ENCODE measurements at regions not wholly inside any gene's neighbourhood (a gene's known extent, or its start where the extent isn't known, plus 50 kb on each side); places are given as distances from the start of the nearest gene placed in this dataset.
"Not testable (repeated sequence)": the region's sequence is repeated elsewhere in the genome, so short reads cannot be mapped to it uniquely, and the experiment has no call there.

GRCh38 chr17:83170571-83171260, 91.3 kb downstream of the METRNL start:
- DNase-seq: no peak
- no peaks in the 10 kb centered on the region for H3K36me3 Mint-ChIP-seq
- H3K27ac Mint-ChIP-seq: no peak overlapping the region
- H3K27me3 Mint-ChIP-seq: peaks cover 40% of the 10 kb centered on the region
- ATAC-seq: no peak
- no peak overlapping the region for H3K4me3 Mint-ChIP-seq
- CTCF ChIA-PET: no interaction called here
- H3K9me3 Mint-ChIP-seq (ENCODE audit: low read depth): peaks cover 3% of the 10 kb centered on the region
- H3K4me1 Mint-ChIP-seq: no peaks in the 10 kb centered on the region

- H3K27me3 Mint-ChIP-seq: peaks cover 36% of the 10 kb centered on the region
- no peaks in the 10 kb centered on the region for H3K36me3 Mint-ChIP-seq
- no peak for DNase-seq
- no peak overlapping the region for H3K27ac Mint-ChIP-seq
- ATAC-seq: no peak
- CTCF ChIA-PET: no interaction called here
- H3K4me1 Mint-ChIP-seq: no peaks in the 10 kb centered on the region
- H3K4me3 Mint-ChIP-seq: no peak overlapping the region
- peaks cover 3% of the 10 kb centered on the region for H3K9me3 Mint-ChIP-seq (ENCODE audit: low read depth)
Measured at GRCh38 chr17:83171661-83172060, 92.3 kb downstream of the METRNL start.

- H3K27ac Mint-ChIP-seq; H3K36me3 Mint-ChIP-seq; ATAC-seq; H3K4me3 Mint-ChIP-seq; H3K4me1 Mint-ChIP-seq; DNase-seq; CTCF ChIA-PET; H3K9me3 Mint-ChIP-seq (ENCODE audit: low read depth): not testable (repeated sequence)
- H3K27me3 Mint-ChIP-seq: peaks cover 31% of the 10 kb centered on the region
Measured at GRCh38 chr17:83172099-83172498, 92.7 kb downstream of the METRNL start.

GRCh38 chr17:83172646-83173045, 93.2 kb downstream of the METRNL start:
- H3K4me3 Mint-ChIP-seq, H3K4me1 Mint-ChIP-seq: not testable (repeated sequence)

GRCh38 chr17:83173180-83173913, 93.9 kb downstream of the METRNL start:
- H3K36me3 Mint-ChIP-seq; ATAC-seq; H3K4me1 Mint-ChIP-seq; H3K27ac Mint-ChIP-seq; H3K4me3 Mint-ChIP-seq; H3K9me3 Mint-ChIP-seq (ENCODE audit: low read depth); CTCF ChIA-PET: not testable (repeated sequence)
- peak; percentile 28 for DNase-seq
- peaks cover 24% of the 10 kb centered on the region for H3K27me3 Mint-ChIP-seq

More at GRCh38 chr17:83172646-83173045, 93.2 kb downstream of the METRNL start:
- DNase-seq; H3K9me3 Mint-ChIP-seq (ENCODE audit: low read depth); H3K36me3 Mint-ChIP-seq; ATAC-seq; H3K27ac Mint-ChIP-seq; CTCF ChIA-PET: not testable (repeated sequence)
- peaks cover 27% of the 10 kb centered on the region for H3K27me3 Mint-ChIP-seq

- Mint-ChIP-seq H3K4me1 (no peaks in the 10 kb centered on the region), H3K4me3 (no peak overlapping the region), H3K9me3 (ENCODE audit: low read depth) (peaks cover 3% of the 10 kb centered on the region), H3K36me3 (no peaks in the 10 kb centered on the region), H3K27me3 (peaks cover 20% of the 10 kb centered on the region), H3K27ac (no peak overlapping the region)
- CTCF ChIA-PET: no interaction called here
- DNase-seq (peak; percentile 30), ATAC-seq (no peak)
Measured at GRCh38 chr17:83173914-83174361, 94.5 kb downstream of the METRNL start.

GRCh38 chr17:83174362-83175118, 95.1 kb downstream of the METRNL start:
- no peak for ATAC-seq
- peak; percentile 37 for DNase-seq

GRCh38 chr17:83175119-83175821, 95.9 kb downstream of the METRNL start:
- Mint-ChIP-seq H3K4me3 (no peak overlapping the region), H3K4me1 (no peaks in the 10 kb centered on the region), H3K27ac (no peak overlapping the region), H3K36me3 (no peaks in the 10 kb centered on the region), H3K27me3 (peaks cover 12% of the 10 kb centered on the region), H3K9me3 (ENCODE audit: low read depth) (no peaks in the 10 kb centered on the region)
- CTCF ChIA-PET: no interaction called here
- DNase-seq (peak; percentile 34), ATAC-seq (no peak)

More at GRCh38 chr17:83174362-83175118, 95.1 kb downstream of the METRNL start:
- CTCF ChIA-PET: no interaction called here
- no peaks in the 10 kb centered on the region for H3K36me3 Mint-ChIP-seq
- peaks cover 3% of the 10 kb centered on the region for H3K9me3 Mint-ChIP-seq (ENCODE audit: low read depth)
- no peak overlapping the region for H3K27ac Mint-ChIP-seq
- H3K27me3 Mint-ChIP-seq: peaks cover 15% of the 10 kb centered on the region
- no peaks in the 10 kb centered on the region for H3K4me1 Mint-ChIP-seq
- no peak overlapping the region for H3K4me3 Mint-ChIP-seq

- CTCF ChIA-PET: no interaction called here
- Mint-ChIP-seq H3K9me3 (ENCODE audit: low read depth) (no peaks in the 10 kb centered on the region), H3K27me3 (peaks cover 7% of the 10 kb centered on the region), H3K27ac (no peak overlapping the region), H3K4me3 (no peak overlapping the region), H3K36me3 (no peaks in the 10 kb centered on the region), H3K4me1 (no peaks in the 10 kb centered on the region)
- ATAC-seq (no peak), DNase-seq (no peak)
Measured at GRCh38 chr17:83175822-83176622, 96.6 kb downstream of the METRNL start.

GRCh38 chr17:83176623-83177583, 97.5 kb downstream of the METRNL start:
- Mint-ChIP-seq H3K36me3 (no peaks in the 10 kb centered on the region), H3K9me3 (ENCODE audit: low read depth) (no peaks in the 10 kb centered on the region), H3K27me3 (peaks cover 3% of the 10 kb centered on the region), H3K4me3 (no peak overlapping the region), H3K4me1 (no peaks in the 10 kb centered on the region), H3K27ac (no peak overlapping the region)
- peak; percentile 39 for DNase-seq
- no peak for ATAC-seq
- CTCF ChIA-PET: no interaction called here

GRCh38 chr17:83177611-83178532, 98.5 kb downstream of the METRNL start:
- CTCF ChIA-PET: no interaction called here
- no peaks in the 10 kb centered on the region for H3K36me3 Mint-ChIP-seq

More at GRCh38 chr17:83177611-83178532, 98.5 kb downstream of the METRNL start:
- no peak overlapping the region for H3K27ac Mint-ChIP-seq
- H3K4me3 Mint-ChIP-seq: no peak overlapping the region
- H3K27me3 Mint-ChIP-seq: peaks cover 3% of the 10 kb centered on the region
- no peaks in the 10 kb centered on the region for H3K4me1 Mint-ChIP-seq
- no peaks in the 10 kb centered on the region for H3K9me3 Mint-ChIP-seq (ENCODE audit: low read depth)
- no peak for ATAC-seq
- DNase-seq: peak; percentile 28

Data from activated CD8-positive, alpha-beta memory T cell treated with anti-CD3 and anti-CD28 coated beads, Interleukin-2, amount 10 ng/mL, durations not matched to agents 7 days and 5 days (primary cell).